GM12878 (cell line): ENCODE measurements at regions not wholly inside any gene's neighbourhood (a gene's known extent, or its start where the extent isn't known, plus 50 kb on each side); places are given as distances from the start of the nearest gene placed in this dataset.
A peak's percentile ranks its signal among the peaks of the same experiment; 100 is the strongest.

Experiments used
- ATAC-seq: fragments of 200-7000 bp; cut with Tn5 transposase; 3 replicates; pipeline ENCODE4 v1.9.1; 2020; ENCODE audit warnings: mild to moderate bottlenecking, moderate library complexity
- BruUV-seq: library from RNA; stranded (reverse); fragments of 400-500 nt; replicated peaks from 2 replicates; lab custom pipeline; 2021; lab: Mats Ljungman, UMichigan
- CTCF ChIA-PET: fragments of 300-600 bp; sonication (Branson Sonifier 250); formaldehyde crosslinking; extraction: SDS; loops from one replicate; lab custom pipeline; 2021; ENCODE audit warnings: inconsistent platforms; lab: Yijun Ruan, JAX
- POLR2A ChIA-PET: fragments of 350-600 bp; formaldehyde crosslinking; extraction: SDS; loops from one replicate; lab custom pipeline; 2021; ENCODE audit warnings: inconsistent platforms; lab: Charles Lee
- RAD21 ChIA-PET: fragments of 300-600 bp; sonication (Branson Sonifier 250); formaldehyde crosslinking; loops from one replicate; lab custom pipeline; 2023; ENCODE audit warnings: antibody characterized with exemption; ENCODE audit not compliant: unreplicated experiment; lab: Charles Lee
- SMC1A ChIA-PET: fragments of 300-600 bp; sonication (Branson Sonifier 250); formaldehyde crosslinking; loops from one replicate; lab custom pipeline; 2023; ENCODE audit not compliant: unreplicated experiment, uncharacterized antibody; lab: Charles Lee
- DNase-seq: peaks from one replicate; pipeline ENCODE4 v3.0.0-alpha.2; 2011; ENCODE audit warnings: low read depth, low spot score
- FAIRE-seq: peaks from 3 replicates; lab custom pipeline; 2011; peaks lifted over from hg19 to GRCh38; lab: Jason Lieb, UNC
- H2AFZ ChIP-seq: 2 replicates; pipeline ENCODE4 v1.6.0; 2011; ENCODE audit warnings: low read depth, low read length, control low read depth; ENCODE audit not compliant: control insufficient read depth
- H3K27ac ChIP-seq: 2 replicates; pipeline ENCODE4 v1.5.1; 2011; ENCODE audit warnings: control low read depth; ENCODE audit not compliant: control insufficient read depth, insufficient read depth
- H3K27me3 ChIP-seq, 2 experiments: replicated peaks in 1 of 2; 2 replicates each; pipeline versions ENCODE4 v1.6.0 to v1.6.1; 2011; ENCODE audit warnings: low read length in 1 of 2; ENCODE audit not compliant: control insufficient read depth in 2 of 2, insufficient read depth in 2 of 2
- H3K36me3 ChIP-seq, 2 experiments: 2 replicates each; pipeline ENCODE4 v1.5.1; 2011; ENCODE audit warnings: low read length in 1 of 2; ENCODE audit not compliant: control insufficient read depth in 2 of 2, insufficient read depth in 2 of 2
- H3K4me1 ChIP-seq: 2 replicates; pipeline ENCODE4 v1.6.1; 2011; ENCODE audit warnings: mild to moderate bottlenecking, low read length, moderate library complexity, mixed read lengths; ENCODE audit not compliant: control insufficient read depth, insufficient read depth
- H3K4me2 ChIP-seq: 2 replicates; pipeline ENCODE4 v1.6.0; 2011; ENCODE audit warnings: control low read depth; ENCODE audit not compliant: control insufficient read depth, insufficient read depth
- H3K4me3 ChIP-seq: fragments of 200-600 bp; sonication (generic); 2 replicates; pipeline ENCODE4 v1.5.1; 2016
- H3K79me2 ChIP-seq: 2 replicates; pipeline ENCODE4 v1.6.0; 2011; ENCODE audit warnings: low read length; ENCODE audit not compliant: control insufficient read depth, insufficient read depth
- H3K9ac ChIP-seq: 2 replicates; pipeline ENCODE4 v1.8.0; 2011; ENCODE audit warnings: low read length, control low read depth, mixed read lengths; ENCODE audit not compliant: control insufficient read depth, insufficient read depth
- H3K9me3 ChIP-seq: replicated peaks from 3 replicates; pipeline ENCODE4 v1.5.1; 2011; ENCODE audit warnings: mild to moderate bottlenecking, low read length; ENCODE audit not compliant: control insufficient read depth, insufficient read depth
- H4K20me1 ChIP-seq: 2 replicates; pipeline ENCODE4 v1.6.0; 2011; ENCODE audit not compliant: control insufficient read depth, insufficient read depth
- ATF2 ChIP-seq: IDR thresholded peaks from 2 replicates; pipeline ENCODE4 v1.6.1; 2012; ENCODE audit warnings: low read length, inconsistent platforms
- BMI1 ChIP-seq: fragments of 450-650 bp; IDR thresholded peaks from 2 replicates; pipeline ENCODE4 v1.6.1; 2016; ENCODE audit warnings: mild to moderate bottlenecking, moderate library complexity, borderline replicate concordance
- BRCA1 ChIP-seq: IDR thresholded peaks from 2 replicates; pipeline ENCODE4 v1.6.1; 2011; ENCODE audit warnings: low read depth, low read length, improper control_type of control experiment
- CBFB ChIP-seq: IDR thresholded peaks from 2 replicates; pipeline ENCODE4 v1.6.1; 2016; ENCODE audit warnings: antibody characterized with exemption, low read depth
- CREB1 ChIP-seq: IDR thresholded peaks from 2 replicates; pipeline ENCODE4 v1.6.1; 2012; ENCODE audit warnings: low read depth, mild to moderate bottlenecking, inconsistent platforms
- IKZF2 ChIP-seq, 2 experiments: fragments of 450-650 bp; IDR thresholded peaks; 2 replicates each; pipeline ENCODE4 v1.6.1; 2017; ENCODE audit warnings: mild to moderate bottlenecking in 2 of 2, moderate library complexity in 2 of 2
- IRF3 ChIP-seq: fragments of 450-650 bp; IDR thresholded peaks from 2 replicates; pipeline ENCODE4 v1.6.1; 2014; ENCODE audit warnings: mild to moderate bottlenecking
- KLF5 ChIP-seq: fragments of 450-650 bp; IDR thresholded peaks from 2 replicates; pipeline ENCODE4 v1.6.1; 2014; ENCODE audit warnings: mild to moderate bottlenecking; ENCODE audit not compliant: partially characterized antibody
- MXI1 ChIP-seq: fragments of 150-350 bp; IDR thresholded peaks from 2 replicates; pipeline ENCODE4 v1.6.1; 2011; ENCODE audit warnings: low read depth, mild to moderate bottlenecking, inconsistent platforms, low read length, improper control_type of control experiment
- NFYB ChIP-seq: IDR thresholded peaks from 2 replicates; pipeline ENCODE4 v1.6.1; 2011; ENCODE audit warnings: low read depth, mild to moderate bottlenecking, low read length, improper control_type of control experiment, moderate library complexity; ENCODE audit not compliant: insufficient read depth
- RELB ChIP-seq: fragments of 450-650 bp; IDR thresholded peaks from 2 replicates; pipeline ENCODE4 v1.6.1; 2017; ENCODE audit warnings: low read depth, mild to moderate bottlenecking, moderate library complexity
- ZNF207 ChIP-seq: fragments of 450-650 bp; IDR thresholded peaks from 2 replicates; pipeline ENCODE4 v1.6.1; 2014; ENCODE audit warnings: antibody characterized with exemption, mild to moderate bottlenecking, borderline replicate concordance
- WGBS: methylation state at CpG from one replicate; pipeline ENCODE4 v1.1.6; 2016; ENCODE audit warnings: low lambda C conversion rate; ENCODE audit not compliant: insufficient replicate concordance, insufficient coverage; ENCODE audit errors: missing lambda C conversion rate; 5-methylcytosine and 5-hydroxymethylcytosine counted together
- in situ Hi-C: fragments of 300-500 bp; cut with MboI; formaldehyde crosslinking; loops from 9 replicates; pipeline ENCODE4 v1.14.3; 2018; ENCODE audit warnings: mixed read lengths
- intact Hi-C: fragments of 100-400 bp; cut with micrococcal nuclease; formaldehyde crosslinking; loops from one replicate; pipeline ENCODE4 v1.14.2; 2022; ENCODE audit not compliant: unreplicated experiment

- RAD21 ChIA-PET: interaction anchor here (1.9 kb wide), 1 partner anchor 44 kb away, joined by 5 read pairs; no protein-coding TSS in a partner anchor
- ATAC-seq (no peak; the same call in 2 of the 3 replicates), DNase-seq (no peak), FAIRE-seq (no peak)
- CTCF ChIA-PET: interaction anchor here (0.7 kb wide), 1 partner anchor 99 kb away, joined by 3 read pairs; no protein-coding TSS in a partner anchor
- H3K79me2 ChIP-seq: no peaks in the 10 kb centered on the region
- POLR2A ChIA-PET: interaction anchor here (0.6 kb wide), 1 partner anchor 13 kb away, joined by 3 read pairs; no protein-coding TSS in a partner anchor
- H2AFZ ChIP-seq: no peak overlapping the region
- H3K4me2 ChIP-seq: peak overlapping the region; percentile 89
- TF ChIP-seq BMI1: no peak
- H3K9ac ChIP-seq: no peak overlapping the region
- in situ Hi-C loops (no loop called here), intact Hi-C loops (no loop called here)
- peaks cover 24% of the 10 kb centered on the region for H3K4me1 ChIP-seq
- H3K9me3 ChIP-seq: no peaks in the 10 kb centered on the region
- H3K27me3 ChIP-seq: peaks cover 10 to 27% of the 10 kb centered on the region in 2 experiments
- no TSS peak for BruUV-seq
- no peaks in the 10 kb centered on the region for H3K36me3 ChIP-seq
- WGBS: no CpG with 5 or more reads among the region's 2 CpGs
- SMC1A ChIA-PET: no interaction called here
- no peaks in the 10 kb centered on the region for H4K20me1 ChIP-seq
- H3K27ac ChIP-seq: no peak overlapping the region
- H3K4me3 ChIP-seq: no peak overlapping the region; the same call in 1 of the 2 replicates
Measured at GRCh38 chr20:36093804-36094145, 60.8 kb upstream of the EPB41L1 start.

GRCh38 chr20:36094497-36094896 is 60.0 kb upstream of the EPB41L1 start:
- Histone ChIP-seq H4K20me1 (no peaks in the 10 kb centered on the region), H3K27ac (no peak overlapping the region), H3K79me2 (no peaks in the 10 kb centered on the region), H3K4me1 (peaks cover 24% of the 10 kb centered on the region), H3K4me3 (no peak overlapping the region), H2AFZ (no peak overlapping the region), H3K27me3 (peaks cover 10 to 27% of the 10 kb centered on the region in 2 experiments), H3K4me2 (no peak overlapping the region), H3K9ac (no peak overlapping the region), H3K36me3 (no peaks in the 10 kb centered on the region), H3K9me3 (no peaks in the 10 kb centered on the region)
- DNase-seq (no peak), ATAC-seq (no peak), FAIRE-seq (no peak)
- in situ Hi-C loops (no loop called here), intact Hi-C loops (no loop called here)
- CTCF ChIA-PET: interaction anchor here (0.9 to 1.7 kb wide), 2 partner anchors 9 to 102 kb away, joined by 3 to 7 read pairs; no protein-coding TSS in a partner anchor
- BruUV-seq: no TSS peak
- TF ChIP-seq ATF2: no peak
- TF ChIP-seq IRF3: no peak
- no peak for TF ChIP-seq CBFB
- TF ChIP-seq CREB1: no peak
- no peak for TF ChIP-seq ZNF207
- no peak for TF ChIP-seq IKZF2 (IDR thresholded peaks at IDR 0.05)
- no peak for TF ChIP-seq KLF5
- no peak for TF ChIP-seq NFYB
- TF ChIP-seq RELB: no peak
- no peak for TF ChIP-seq BRCA1
- TF ChIP-seq MXI1: no peak
- WGBS: 88% methylated on average over 6 of the region's 6 CpGs
- SMC1A ChIA-PET: interaction anchor here (0.6 to 1.3 kb wide), 2 partner anchors 19 to 43 kb away, joined by 3 read pairs; no protein-coding TSS in a partner anchor
- POLR2A ChIA-PET: no interaction called here
- RAD21 ChIA-PET: no interaction called here
